Liver (tissue), 8 donors: ENCODE measurements at regions not wholly inside any gene's neighbourhood (a gene's known extent, or its start where the extent isn't known, plus 50 kb on each side); places are given as distances from the start of the nearest gene placed in this dataset.

Experiments used
- DNase-seq: peaks from one replicate; pipeline ENCODE4 v3.0.0-alpha.2; 2017; ENCODE audit warnings: low spot score
- H3K27ac ChIP-seq, 2 donors: one replicate each; pipeline ENCODE4 v1.7.0; 2013; ENCODE audit warnings: inconsistent platforms in 2 of 2, low read length in 2 of 2, control low read depth in 1 of 2, low read depth in 1 of 2, mild to moderate bottlenecking in 1 of 2
- H3K27me3 ChIP-seq, 4 donors: one replicate each; pipeline versions ENCODE4 v1.6.1 to v1.7.0; 2013; ENCODE audit warnings: low read length in 3 of 4, inconsistent platforms in 1 of 4, mild to moderate bottlenecking in 1 of 4, moderate library complexity in 1 of 4; ENCODE audit not compliant: control insufficient read depth in 4 of 4, insufficient read depth in 4 of 4
- H3K36me3 ChIP-seq, 4 donors: one replicate each; pipeline versions ENCODE4 v1.6.1 to v1.7.0; 2013; ENCODE audit warnings: low read length in 3 of 4, mild to moderate bottlenecking in 3 of 4, low read depth in 1 of 4, moderate library complexity in 1 of 4; ENCODE audit not compliant: control insufficient read depth in 4 of 4, insufficient read depth in 3 of 4
- H3K4me1 ChIP-seq, 4 donors: one replicate each; pipeline versions ENCODE4 v1.6.1 to v1.7.0; 2013; ENCODE audit warnings: low read length in 3 of 4, mild to moderate bottlenecking in 3 of 4, moderate library complexity in 1 of 4; ENCODE audit not compliant: control insufficient read depth in 4 of 4, insufficient read depth in 4 of 4
- H3K4me3 ChIP-seq, 3 donors: one replicate each; pipeline versions ENCODE4 v1.6.1 to v1.7.0; 2013; ENCODE audit warnings: low read length in 3 of 3, control low read depth in 1 of 3, low read depth in 1 of 3, mild to moderate bottlenecking in 1 of 3
- H3K9ac ChIP-seq, 2 donors: one replicate each; pipeline ENCODE4 v1.7.0; 2013; ENCODE audit warnings: low read length in 2 of 2, mild to moderate bottlenecking in 2 of 2, moderate library complexity in 2 of 2, control low read depth in 1 of 2, low read depth in 1 of 2
- H3K9me3 ChIP-seq, 4 donors: one replicate each; pipeline versions ENCODE4 v1.6.1 to v1.7.0; 2013; ENCODE audit warnings: low read length in 3 of 4; ENCODE audit not compliant: control insufficient read depth in 4 of 4
- ATF3 ChIP-seq: IDR thresholded peaks from 2 replicates; pipeline ENCODE4 v1.6.1; 2016; ENCODE audit warnings: antibody characterized with exemption
- CTCF ChIP-seq: fragments of 150-350 bp; IDR thresholded peaks from 2 replicates; pipeline ENCODE4 v1.5.1; 2017; ENCODE audit warnings: improper control_type of control experiment, low read depth, low read length; ENCODE audit not compliant: missing input control
- EGR1 ChIP-seq, 2 donors: IDR thresholded peaks; 2 replicates each; pipeline ENCODE4 v1.6.1; 2016 to 2018; ENCODE audit warnings: antibody characterized with exemption in 2 of 2, low read depth in 2 of 2
- FOXA1 ChIP-seq: IDR thresholded peaks from 2 replicates; pipeline ENCODE4 v1.6.1; 2016; ENCODE audit warnings: antibody characterized with exemption
- FOXA2 ChIP-seq: IDR thresholded peaks from 2 replicates; pipeline ENCODE4 v1.6.1; 2016; ENCODE audit warnings: antibody characterized with exemption
- GABPA ChIP-seq, 2 donors: IDR thresholded peaks in 1 of 2; conservative IDR thresholded peaks in 1 of 2; 2 replicates each; pipeline ENCODE4 v1.6.1; 2016; ENCODE audit warnings: antibody characterized with exemption in 2 of 2, mild to moderate bottlenecking in 1 of 2, moderate library complexity in 1 of 2
- HNF4A ChIP-seq, 2 donors: conservative IDR thresholded peaks; 2 replicates each; pipeline ENCODE4 v1.6.1; 2016; ENCODE audit warnings: antibody characterized with exemption in 2 of 2, mild to moderate bottlenecking in 2 of 2
- HNF4G ChIP-seq: IDR thresholded peaks from 2 replicates; pipeline ENCODE4 v1.6.1; 2016; ENCODE audit warnings: antibody characterized with exemption
- JUND ChIP-seq, 2 donors: IDR thresholded peaks; 2 replicates each; pipeline ENCODE4 v1.6.1; 2016; ENCODE audit warnings: antibody characterized with exemption in 2 of 2
- MAX ChIP-seq: IDR thresholded peaks from 2 replicates; pipeline ENCODE4 v1.6.1; 2016; ENCODE audit warnings: antibody characterized with exemption
- NR2F2 ChIP-seq: IDR thresholded peaks from 2 replicates; pipeline ENCODE4 v1.6.1; 2016; ENCODE audit warnings: antibody characterized with exemption
- RAD21 ChIP-seq, 2 donors: IDR thresholded peaks; 2 replicates each; pipeline ENCODE4 v1.6.1; 2016; ENCODE audit warnings: antibody characterized with exemption in 2 of 2, mild to moderate bottlenecking in 2 of 2
- REST ChIP-seq: IDR thresholded peaks from 2 replicates; pipeline ENCODE4 v1.6.1; 2016; ENCODE audit warnings: antibody characterized with exemption, mild to moderate bottlenecking
- RXRA ChIP-seq, 2 donors: IDR thresholded peaks; 2 replicates each; pipeline ENCODE4 v1.6.1; 2017 to 2018; ENCODE audit warnings: antibody characterized with exemption in 2 of 2, mild to moderate bottlenecking in 1 of 2
- SP1 ChIP-seq: IDR thresholded peaks from 2 replicates; pipeline ENCODE4 v1.6.1; 2018; ENCODE audit warnings: antibody characterized with exemption, mild to moderate bottlenecking
- TAF1 ChIP-seq: conservative IDR thresholded peaks from 2 replicates; pipeline ENCODE4 v1.6.1; 2016; ENCODE audit warnings: antibody characterized with exemption, mild to moderate bottlenecking
- YY1 ChIP-seq: IDR thresholded peaks from 2 replicates; pipeline ENCODE4 v1.6.1; 2016; ENCODE audit warnings: antibody characterized with exemption, mild to moderate bottlenecking
- ZBTB33 ChIP-seq: IDR thresholded peaks from 2 replicates; pipeline ENCODE4 v1.6.1; 2016; ENCODE audit warnings: antibody characterized with exemption
- WGBS: extraction: QIAGEN DNeasy Blood & Tissue Kit; methylation state at CpG from one replicate; pipeline ENCODE4 v1.1.7; 2013; 5-methylcytosine and 5-hydroxymethylcytosine counted together
- donor health status: healthy.
- donor health status: healthy.
- donor health status: healthy.
- donor health status: healthy.
- donor health status: healthy.

- no peak for DNase-seq
- H3K27ac ChIP-seq: no peak overlapping the region
- TF ChIP-seq HNF4A (conservative IDR thresholded peaks at IDR 0.05) (peak; percentile 25 to 41), MAX (no peak), SP1 (peak; percentile 7), EGR1 (IDR thresholded peaks at IDR 0.05; ENCODE audit: low read depth in 2 of 2) (peak; percentile 87 to 97), ZBTB33 (no peak), YY1 (no peak), RXRA (IDR thresholded peaks at IDR 0.05) (peak in 1 of 2 donors; percentile 43), JUND (IDR thresholded peaks at IDR 0.05) (peak in 1 of 2 donors; percentile 30), GABPA (IDR thresholded peaks at IDR 0.05 in 1 of 2, conservative IDR thresholded peaks at IDR 0.05 in 1 of 2) (no peak), NR2F2 (no peak), RAD21 (IDR thresholded peaks at IDR 0.05) (no peak), HNF4G (no peak)
- H3K4me1 ChIP-seq: peaks cover 10 to 27% (median 14%) of the 10 kb centered on the region in 4 donors
- H3K9me3 ChIP-seq: no peaks in the 10 kb centered on the region
- no peaks in the 10 kb centered on the region for H3K27me3 ChIP-seq
- H3K4me3 ChIP-seq: no peak overlapping the region
- WGBS: 36% methylated on average over 9 of the region's 9 CpGs
- no peaks in the 10 kb centered on the region for H3K36me3 ChIP-seq
- no peak overlapping the region for H3K9ac ChIP-seq
Measured at GRCh38 chr1:209527993-209528717, 55.4 kb upstream of the CAMK1G start.

- H3K27me3 ChIP-seq: no peaks in the 10 kb centered on the region
- DNase-seq: no peak
- H3K9ac ChIP-seq: no peak overlapping the region
- H3K36me3 ChIP-seq: no peaks in the 10 kb centered on the region
- TF ChIP-seq MAX (no peak), REST (no peak), GABPA (IDR thresholded peaks at IDR 0.05 in 1 of 2, conservative IDR thresholded peaks at IDR 0.05 in 1 of 2) (no peak), HNF4G (no peak), CTCF (no peak), EGR1 (IDR thresholded peaks at IDR 0.05; ENCODE audit: low read depth in 2 of 2) (no peak), RAD21 (IDR thresholded peaks at IDR 0.05) (no peak), RXRA (IDR thresholded peaks at IDR 0.05) (no peak), HNF4A (conservative IDR thresholded peaks at IDR 0.05) (no peak), FOXA1 (no peak), YY1 (no peak), ATF3 (no peak), SP1 (no peak), FOXA2 (no peak), TAF1 (no peak), ZBTB33 (no peak), NR2F2 (no peak), JUND (IDR thresholded peaks at IDR 0.05) (no peak)
- H3K4me3 ChIP-seq: no peak overlapping the region
- peaks cover 10 to 27% (median 14%) of the 10 kb centered on the region in 4 donors for H3K4me1 ChIP-seq
- H3K27ac ChIP-seq: no peak overlapping the region
- no peaks in the 10 kb centered on the region for H3K9me3 ChIP-seq
- 92% methylated on average over 3 of the region's 3 CpGs for WGBS
Measured at GRCh38 chr1:209529233-209529632, 54.3 kb upstream of the CAMK1G start.
